Posterior cingulate gyrus (tissue), 11 donors: ENCODE measurements at regions not wholly inside any gene's neighbourhood (a gene's known extent, or its start where the extent isn't known, plus 50 kb on each side); places are given as distances from the start of the nearest gene placed in this dataset.
"Not testable (repeated sequence)": the region's sequence is repeated elsewhere in the genome, so short reads cannot be mapped to it uniquely, and the experiment has no call there.

Experiments used
- DNase-seq, 10 donors: peaks; one replicate each; pipeline versions ENCODE4 v3.0.0 to v3.0.0-alpha.2; 2020 to 2021; ENCODE audit warnings: mixed read lengths in 3 of 10
- intact Hi-C: fragments of 100-400 bp; cut with DNase I; formaldehyde crosslinking; loops from one replicate; pipeline ENCODE4 v1.15.1; 2023

DNA sequence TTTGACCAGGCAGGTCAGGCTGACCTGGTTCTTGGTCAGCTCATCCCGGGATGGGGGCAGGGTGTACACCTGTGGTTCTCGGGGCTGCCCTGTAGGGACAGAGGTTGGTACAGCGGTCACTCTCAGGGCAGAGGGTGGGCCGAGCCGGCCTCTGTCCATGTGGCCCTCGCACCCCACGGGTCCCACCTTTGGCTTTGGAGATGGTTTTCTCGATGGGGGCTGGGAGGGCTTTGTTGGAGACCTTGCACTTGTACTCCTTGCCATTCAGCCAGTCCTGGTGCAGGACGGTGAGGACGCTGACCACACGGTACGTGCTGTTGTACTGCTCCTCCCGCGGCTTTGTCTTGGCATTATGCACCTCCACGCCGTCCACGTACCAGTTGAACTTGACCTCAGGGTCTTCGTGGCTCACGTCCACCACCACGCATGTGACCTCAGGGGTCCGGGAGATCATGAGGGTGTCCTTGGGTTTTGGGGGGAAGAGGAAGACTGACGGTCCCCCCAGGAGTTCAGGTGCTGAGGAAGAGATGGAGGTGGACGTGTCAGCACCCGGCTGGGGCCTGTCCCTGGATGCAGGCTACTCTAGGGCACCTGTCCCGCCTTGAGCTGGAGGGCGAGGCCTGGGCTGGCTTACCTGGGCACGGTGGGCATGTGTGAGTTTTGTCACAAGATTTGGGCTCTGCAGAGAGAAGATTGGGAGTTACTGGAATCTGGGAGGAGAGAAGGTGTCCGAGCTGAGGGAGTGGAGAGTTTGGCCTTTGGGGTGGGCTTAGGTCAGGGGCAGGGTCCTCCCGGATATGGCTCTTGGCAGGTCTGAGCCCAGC is 215.5 kb downstream of the TMEM121 start:
- intact Hi-C loops: loop anchor here (5.0 kb wide), 1 partner anchor 115 kb away; no protein-coding TSS in a partner anchor
- DNase-seq: peak in 2 of 10 donors; percentile 57 to 69

DNA sequence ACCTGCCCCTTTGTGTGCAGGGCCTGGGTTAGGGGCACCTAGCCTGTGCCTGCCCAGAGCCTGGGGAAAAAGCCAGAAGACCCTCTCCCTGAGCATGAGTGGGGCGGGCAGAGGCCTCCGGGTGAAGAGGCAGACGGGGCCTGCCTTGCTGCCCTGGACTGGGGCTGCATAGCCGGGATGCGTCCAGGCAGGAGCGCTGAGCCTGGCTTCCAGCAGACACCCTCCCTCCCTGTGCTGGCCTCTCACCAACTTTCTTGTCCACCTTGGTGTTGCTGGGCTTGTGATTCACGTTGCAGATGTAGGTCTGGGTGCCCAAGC is 216.1 kb downstream of the TMEM121 start:
- DNase-seq: peak in 1 of 10 donors; percentile 68
- intact Hi-C loops: loop anchor here (5.0 kb wide), 1 partner anchor 115 kb away; no protein-coding TSS in a partner anchor

DNA sequence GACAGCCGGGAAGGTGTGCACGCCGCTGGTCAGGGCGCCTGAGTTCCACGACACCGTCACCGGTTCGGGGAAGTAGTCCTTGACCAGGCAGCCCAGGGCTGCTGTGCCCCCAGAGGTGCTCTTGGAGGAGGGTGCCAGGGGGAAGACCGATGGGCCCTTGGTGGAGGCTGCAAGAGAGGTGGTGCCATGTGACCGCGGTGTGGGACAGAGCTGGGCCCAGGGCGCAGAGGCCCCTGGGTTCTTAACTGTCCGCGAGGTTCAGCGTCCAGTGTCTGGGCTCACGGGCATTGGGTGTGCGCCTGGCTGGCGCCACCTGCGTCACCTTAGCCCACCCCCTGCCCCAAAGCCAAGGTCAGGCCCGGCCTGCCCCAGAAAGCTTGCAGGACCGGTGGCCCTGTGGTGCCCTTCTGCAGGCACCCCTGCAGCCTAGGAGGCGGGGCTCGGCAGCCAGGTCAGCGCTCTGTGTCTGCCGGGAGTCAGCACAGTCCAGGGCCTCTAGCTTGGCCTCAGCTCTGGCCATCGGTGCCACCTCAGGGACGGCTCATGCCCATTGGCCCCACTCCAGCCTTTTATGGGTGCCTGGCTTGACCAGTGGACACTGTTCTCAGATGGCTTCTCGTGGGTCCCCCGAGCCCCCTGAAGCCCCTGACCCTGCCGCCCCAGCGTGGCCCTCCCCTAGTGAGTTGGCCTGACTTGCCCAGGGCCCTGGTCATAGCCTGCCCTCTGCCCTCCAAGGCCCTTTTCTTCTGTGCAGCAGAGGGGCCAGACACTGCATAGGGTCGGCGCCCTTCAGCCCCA is 216.7 kb downstream of the TMEM121 start:
- intact Hi-C loops: loop anchor here (5.0 kb wide), 1 partner anchor 116 kb away; no protein-coding TSS in a partner anchor
- DNase-seq: peak in 1 of 10 donors; percentile 76

DNA sequence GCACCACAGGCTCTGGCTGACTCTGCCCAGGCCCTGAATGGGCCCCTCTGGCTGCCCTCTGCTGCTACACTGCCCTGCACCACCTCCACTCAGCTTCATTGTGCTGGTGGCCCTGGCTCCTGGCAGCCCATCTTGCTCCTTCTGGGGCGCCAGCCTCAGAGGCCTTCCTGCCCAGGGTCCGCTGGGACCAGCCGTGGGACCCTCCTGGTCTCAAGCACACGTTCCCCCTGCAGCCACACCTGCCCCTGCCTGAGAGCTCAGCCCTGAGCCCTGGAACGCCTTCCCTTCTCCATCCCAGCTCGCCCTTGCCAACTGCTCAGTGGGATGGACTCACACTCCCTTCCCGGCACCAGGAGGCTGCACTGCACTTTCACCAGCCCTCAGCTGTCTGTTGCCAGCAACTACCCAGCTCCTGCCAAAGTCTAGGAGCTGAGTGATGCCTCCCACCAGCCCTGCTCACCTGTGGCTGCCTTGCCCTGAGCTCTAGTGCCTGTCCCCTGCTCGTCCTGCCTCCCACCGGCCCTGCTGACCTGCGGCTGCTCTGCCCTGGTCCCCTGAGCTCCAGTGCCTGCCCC is 217.9 kb downstream of the TMEM121 start:
- intact Hi-C loops: loop anchor here (5.0 kb wide), 1 partner anchor 117 kb away; no protein-coding TSS in a partner anchor

DNA sequence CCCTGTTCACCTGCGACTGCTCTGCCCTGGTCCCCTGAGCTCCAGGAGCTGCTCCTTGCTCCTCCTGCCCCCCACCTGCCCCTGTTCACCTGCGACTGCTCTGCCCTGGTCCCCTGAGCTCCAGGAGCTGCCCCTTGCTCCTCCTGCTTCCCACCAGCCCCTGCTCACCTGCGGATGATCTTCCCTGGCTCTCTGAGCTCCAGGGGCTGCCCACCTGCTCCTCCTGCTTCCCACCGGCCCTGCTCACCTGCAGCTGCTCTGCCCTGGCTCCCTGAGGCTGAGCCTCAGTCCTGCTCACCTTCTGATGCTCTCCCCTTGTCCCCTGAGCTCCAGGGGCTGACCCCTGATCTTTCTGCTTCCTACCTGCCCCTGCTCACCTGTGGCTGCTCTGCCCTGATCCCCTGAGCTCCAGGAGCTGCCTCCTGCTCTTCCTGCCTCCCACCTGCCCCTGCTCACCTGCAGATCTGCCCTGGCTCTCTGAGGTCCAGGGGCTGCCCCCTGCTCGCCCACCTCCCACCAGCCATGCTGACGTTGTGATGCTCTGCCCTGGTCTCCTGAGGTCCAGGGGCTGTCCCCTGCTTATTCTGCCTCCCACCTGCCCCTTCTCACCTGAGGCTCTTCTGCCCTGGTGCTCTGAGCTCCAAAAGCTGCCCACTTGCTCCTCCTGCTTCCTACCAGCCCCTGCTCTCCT is 219.2 kb downstream of the TMEM121 start:
- DNase-seq: peak in 2 of 10 donors; percentile 74 to 77
- intact Hi-C loops: no loop called here

More for the DNA sequence above, 217.9 kb downstream of the TMEM121 start:
- DNase-seq: peak in 1 of 10 donors; percentile 35

DNA sequence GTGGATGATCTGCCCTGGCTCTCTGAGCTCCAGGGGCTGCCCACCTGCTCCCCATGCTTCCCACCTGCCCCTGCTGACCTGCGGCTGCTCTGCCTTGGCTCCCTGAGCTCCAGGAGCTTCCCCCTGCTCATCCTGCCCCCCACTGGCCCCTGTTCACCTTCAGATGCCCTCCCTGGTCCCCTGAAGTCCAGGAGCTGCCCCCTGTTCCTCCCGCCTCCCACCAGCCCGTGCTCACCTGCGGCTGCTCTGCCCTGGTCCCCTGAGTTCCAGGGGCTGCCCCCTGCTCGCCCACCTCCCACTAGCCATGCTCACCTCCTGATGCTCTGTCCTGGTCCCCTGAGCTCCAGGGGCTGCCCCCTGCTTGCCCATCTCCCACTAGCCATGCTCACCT is 219.7 kb downstream of the TMEM121 start:
- DNase-seq: peak in 1 of 10 donors; percentile 67
- intact Hi-C loops: no loop called here

DNA sequence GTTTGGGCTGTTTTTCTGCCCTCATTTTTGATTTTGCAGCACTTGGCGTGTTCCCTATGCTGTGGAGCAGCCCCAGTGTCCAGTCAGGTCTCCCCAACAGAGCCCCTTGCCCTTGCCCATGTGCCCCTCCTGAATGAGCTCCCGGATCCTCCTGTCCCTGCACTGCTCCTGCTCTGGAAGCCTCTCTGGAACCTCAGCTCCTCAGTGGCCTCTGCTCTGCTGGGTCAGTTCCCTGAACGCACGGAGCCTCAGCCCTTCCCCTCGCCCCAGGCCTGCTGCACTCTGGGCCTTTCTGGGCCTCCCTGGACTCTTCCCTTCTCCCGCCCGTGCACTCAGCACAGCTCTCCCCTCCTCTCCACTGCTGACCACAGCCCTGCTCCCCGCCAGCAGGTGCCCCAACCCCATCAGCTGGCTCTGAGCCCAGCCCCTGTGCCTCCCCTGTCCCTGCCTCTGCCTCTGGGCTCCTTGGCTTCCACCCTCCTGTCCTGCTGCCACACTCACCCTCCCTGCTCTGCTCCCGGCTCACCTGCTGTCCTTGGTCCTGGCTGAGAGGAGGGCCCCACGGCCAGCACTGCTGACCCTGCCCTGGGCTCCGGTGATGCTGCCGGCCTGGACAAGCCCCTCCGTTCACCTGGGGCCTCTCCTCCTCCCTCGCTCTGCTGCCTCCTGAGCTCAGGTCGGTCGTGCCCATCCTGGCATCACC is 220.6 kb downstream of the TMEM121 start:
- peak in 1 of 10 donors; percentile 80 for DNase-seq
- intact Hi-C loops: not testable (repeated sequence)

DNA sequence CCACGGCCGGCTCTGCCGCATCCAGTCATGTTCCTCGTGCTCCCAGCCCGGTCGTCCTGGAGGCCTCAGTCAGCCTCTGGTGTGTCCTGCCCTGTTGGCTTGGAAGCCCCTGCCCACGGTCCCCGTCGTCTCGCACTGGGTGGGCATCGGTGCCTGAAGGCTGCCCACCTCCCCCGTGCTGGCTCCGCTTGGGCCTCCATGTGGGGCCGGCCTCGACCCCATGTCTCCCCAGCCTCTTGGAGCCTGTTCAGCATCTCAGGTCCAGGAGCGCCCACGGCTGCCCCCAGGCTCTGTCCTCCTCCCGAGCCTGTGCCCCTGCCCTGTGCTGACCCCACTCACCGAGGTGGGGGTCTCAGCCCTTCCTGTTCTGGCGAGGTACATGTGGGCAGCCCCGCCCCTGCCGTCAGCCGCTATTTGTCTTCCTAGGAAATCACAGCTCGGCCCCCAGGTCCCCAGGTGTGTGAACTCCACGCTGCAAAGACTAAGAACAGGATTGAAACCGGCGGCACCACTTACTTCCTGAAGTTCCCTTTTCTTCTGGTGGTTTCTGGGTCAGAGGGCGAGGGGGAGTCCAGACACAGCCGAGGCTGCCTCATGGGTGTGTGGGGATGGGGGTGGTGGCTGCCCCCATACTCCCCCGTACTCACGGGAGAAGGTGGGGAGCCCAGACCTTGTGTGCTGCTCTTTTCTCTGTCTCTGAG is 221.3 kb downstream of the TMEM121 start:
- DNase-seq: peak in 1 of 10 donors; percentile 67

DNA sequence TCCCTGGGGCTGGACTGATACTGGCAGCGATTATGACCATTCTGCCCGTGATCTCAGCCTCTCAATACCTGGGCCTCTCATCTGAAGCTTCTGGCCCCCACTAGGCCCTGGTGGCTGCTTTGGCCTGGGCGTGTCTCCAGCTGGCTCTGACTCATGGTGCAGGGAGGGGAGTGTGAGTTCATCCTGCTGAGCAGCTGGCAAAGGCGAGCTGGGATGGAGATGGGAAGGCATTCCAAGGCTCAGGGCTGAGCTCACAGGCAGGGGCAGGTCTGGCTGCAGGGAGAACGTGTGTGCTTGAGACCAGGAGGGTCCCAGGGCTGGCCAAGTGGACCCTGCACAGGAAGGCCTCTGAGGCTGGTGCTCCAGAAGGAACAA is 221.8 kb downstream of the TMEM121 start:
- intact Hi-C loops: no loop called here
- peak in 4 of 10 donors; percentile 24 to 85 (median 66) for DNase-seq

More for the DNA sequence above, 221.3 kb downstream of the TMEM121 start:
- intact Hi-C loops: not testable (repeated sequence)

DNA sequence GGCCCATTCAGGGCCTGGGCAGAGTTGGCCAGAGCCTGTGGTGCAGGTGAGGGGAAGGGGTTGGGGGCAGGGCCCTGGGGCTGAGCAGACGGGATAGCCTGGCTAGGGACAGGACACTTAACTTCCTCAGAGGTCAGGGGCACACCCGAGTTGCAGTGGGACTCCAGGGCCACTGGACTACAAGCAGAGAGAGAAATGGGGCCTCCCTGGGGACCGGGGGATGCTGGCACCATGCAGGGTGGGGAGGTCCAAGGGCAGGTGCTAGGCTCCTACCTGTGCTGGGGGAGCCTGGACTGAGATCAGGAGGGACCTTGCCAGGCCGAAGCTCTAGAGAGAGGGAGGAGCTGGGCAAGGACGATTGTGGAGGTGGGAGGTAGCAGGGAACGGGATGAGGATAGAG is 222.3 kb downstream of the TMEM121 start:
- peak in 1 of 10 donors; percentile 43 for DNase-seq
- intact Hi-C loops: not testable (repeated sequence)

DNA sequence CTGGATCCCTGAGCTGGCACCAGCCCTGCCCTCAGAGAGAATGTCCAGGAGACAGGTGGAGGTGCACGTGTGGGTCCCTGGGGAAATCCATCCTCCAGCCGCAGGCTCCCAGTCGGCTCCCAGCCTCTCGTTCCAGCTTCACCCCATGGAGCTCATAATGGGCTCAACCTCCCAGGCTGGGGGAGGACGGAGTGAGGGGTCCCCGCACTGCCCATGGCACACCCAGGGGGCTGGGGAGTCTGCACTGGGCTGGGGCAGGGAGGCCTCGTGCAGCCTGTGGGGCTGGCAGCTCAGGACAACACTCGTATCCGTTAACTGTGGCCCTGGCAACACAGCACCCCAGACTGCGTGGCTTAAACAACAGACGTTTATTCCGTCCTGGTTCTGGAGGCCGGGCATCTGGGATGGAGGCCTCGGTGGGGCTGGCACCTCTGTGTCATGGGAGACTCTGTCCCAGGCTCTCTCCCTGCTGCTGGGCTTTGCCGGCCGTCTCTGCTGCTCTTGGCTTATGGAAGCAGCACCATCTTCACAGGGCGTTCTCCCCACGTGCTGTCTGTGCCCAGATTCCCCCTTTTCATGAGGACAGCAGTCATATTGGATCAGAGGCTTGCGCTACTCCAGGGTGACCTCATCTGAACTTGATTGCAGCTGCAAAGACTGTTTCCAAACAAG is 223.6 kb downstream of the TMEM121 start:
- DNase-seq: peak in 2 of 10 donors; percentile 20 to 63

DNA sequence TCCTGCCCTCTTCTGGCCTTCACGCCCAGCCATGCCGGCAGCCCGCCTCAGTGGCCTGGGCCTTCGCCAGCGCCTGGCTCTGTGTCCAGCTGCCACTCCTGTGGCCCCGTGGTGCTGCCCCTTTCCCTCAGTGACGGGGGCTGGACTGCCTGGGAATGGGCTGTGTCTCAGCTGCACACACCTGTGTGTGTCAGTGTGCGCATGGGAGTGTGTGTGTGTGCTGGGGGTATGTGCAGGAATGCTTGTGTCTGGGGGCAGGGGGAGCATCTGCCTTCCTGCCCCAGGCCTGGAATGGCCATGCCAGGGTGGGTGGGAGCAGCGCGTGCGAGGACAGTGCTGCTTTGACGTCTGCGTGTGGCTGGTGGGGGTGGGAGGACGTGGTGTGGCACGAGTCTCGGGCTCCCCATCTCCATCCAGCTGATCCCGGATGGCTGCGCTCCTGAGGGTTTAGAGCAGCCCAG is 224.9 kb downstream of the TMEM121 start:
- intact Hi-C loops: not testable (repeated sequence)
- DNase-seq: peak in 3 of 10 donors; percentile 47 to 81 (median 50)

More for the DNA sequence above, 223.6 kb downstream of the TMEM121 start:
- intact Hi-C loops: not testable (repeated sequence)

DNA sequence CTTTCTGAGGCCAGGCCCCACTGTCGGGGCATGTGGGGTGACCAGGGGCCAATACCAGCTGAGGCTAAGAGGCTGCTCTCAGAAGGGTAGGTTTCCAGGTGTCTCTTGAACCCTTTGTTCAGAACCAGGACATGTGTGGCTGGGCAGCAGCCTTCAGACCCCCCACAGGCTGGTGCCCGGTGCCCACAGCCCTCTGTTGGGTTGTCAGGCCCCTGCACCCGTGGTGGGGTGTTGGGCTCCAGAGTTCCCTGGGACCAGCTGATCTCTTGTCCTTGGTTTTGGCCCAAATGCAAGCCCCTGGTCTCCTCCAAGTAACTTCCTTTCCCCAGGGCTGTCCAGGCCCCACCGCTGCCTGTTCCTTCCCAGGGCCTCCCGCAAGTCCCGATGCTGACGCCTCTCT is 226.0 kb downstream of the TMEM121 start:
- DNase-seq: peak in 2 of 10 donors; percentile 35 to 42
- intact Hi-C loops: not testable (repeated sequence)

DNA sequence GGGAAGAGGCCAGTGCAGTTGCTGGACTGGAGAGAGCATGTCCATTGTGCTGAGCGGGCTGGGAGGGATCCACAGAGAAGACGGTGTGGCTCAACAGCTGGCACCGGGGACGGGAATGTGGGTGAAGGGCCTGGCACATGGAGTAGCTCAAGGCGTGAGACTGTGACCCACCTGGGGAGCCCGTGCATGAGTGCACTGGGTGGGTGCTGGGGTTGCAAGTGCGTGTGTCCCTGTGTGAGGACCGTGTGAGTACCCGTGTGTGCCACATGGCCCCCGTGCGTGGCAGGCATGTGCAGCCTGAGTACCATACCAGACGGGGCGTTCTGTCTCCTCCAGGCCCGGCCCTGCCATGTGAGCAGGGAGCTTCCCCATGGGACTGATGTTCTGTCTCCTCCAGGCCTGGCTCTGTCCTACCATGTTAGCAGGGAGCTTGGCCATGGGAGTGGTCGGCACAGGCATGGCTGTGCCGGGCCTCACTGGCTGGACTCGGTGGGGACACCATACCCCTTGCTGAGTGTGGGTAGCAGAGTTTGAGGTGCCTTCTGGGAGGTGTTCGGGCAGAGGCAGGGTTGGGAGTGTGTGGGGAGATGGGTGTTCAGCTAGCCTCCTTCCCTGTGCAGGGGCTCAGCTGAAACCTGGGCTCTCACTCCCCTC is 234.4 kb downstream of the TMEM121 start:
- DNase-seq: peak in 3 of 10 donors; percentile 66 to 74 (median 68)
- intact Hi-C loops: no loop called here

DNA sequence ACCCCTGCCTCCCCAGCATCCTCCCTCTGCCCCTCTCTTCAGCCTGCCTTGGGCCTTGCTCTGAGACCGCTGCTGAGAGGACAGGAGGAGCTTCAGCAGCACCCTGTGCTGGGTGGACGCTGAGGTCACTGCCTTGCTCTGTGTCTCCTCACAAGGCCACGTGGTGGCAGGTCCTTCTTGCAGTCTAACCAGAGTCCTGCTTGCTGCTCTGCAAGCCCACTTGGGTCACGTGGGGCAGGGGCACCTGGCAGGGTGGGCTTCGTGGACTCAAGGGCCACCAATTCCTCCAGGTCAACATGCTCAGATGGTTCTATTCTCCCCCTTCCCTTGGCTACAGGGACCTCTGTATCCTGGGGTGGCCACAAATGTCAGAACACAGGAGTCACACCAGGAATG is 235.0 kb downstream of the TMEM121 start:
- intact Hi-C loops: not testable (repeated sequence)
- DNase-seq: peak in 2 of 10 donors; percentile 68 to 80

DNA sequence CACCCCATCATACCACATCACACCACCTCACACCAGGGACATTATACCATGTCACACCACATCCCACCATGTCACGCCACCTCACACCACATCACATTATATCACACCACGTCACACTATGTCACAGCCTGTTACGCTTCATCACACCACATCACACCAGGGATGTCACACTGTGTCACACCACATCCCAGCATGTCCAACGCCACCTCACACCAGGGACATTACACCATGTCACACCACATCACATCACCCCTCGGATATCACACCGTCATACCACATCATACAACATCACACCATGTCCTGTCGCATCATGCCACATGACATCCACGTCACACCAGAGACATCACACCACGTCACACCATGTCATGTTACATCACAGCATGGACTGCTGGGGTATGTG is 235.5 kb downstream of the TMEM121 start:
- peak in 1 of 10 donors; percentile 50 for DNase-seq
- intact Hi-C loops: no loop called here

DNA sequence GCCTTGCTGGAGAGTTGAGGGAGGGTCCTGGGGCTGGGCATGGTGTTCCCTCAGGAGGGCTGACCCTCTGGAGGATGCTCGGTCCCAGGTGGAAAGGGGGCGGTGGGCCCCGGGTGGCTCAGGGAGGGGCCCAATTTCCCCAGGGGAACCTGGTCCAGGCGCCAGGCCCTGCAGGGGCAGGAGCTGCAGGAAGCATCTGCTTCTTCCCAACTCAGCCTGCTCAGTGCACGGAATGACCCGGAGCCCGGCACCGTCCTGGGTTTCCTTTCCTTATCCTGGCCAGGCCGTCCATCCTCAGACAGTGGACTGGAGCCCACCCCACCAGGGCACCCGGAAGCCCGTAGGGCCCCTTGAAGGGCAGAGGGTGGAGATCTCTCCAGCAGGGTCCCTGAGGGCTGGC is 235.9 kb downstream of the TMEM121 start:
- intact Hi-C loops, DNase-seq: not testable (repeated sequence)
